Osteoblast (primary cell): ENCODE measurements at regions not wholly inside any gene's neighbourhood (a gene's known extent, or its start where the extent isn't known, plus 50 kb on each side); places are given as distances from the start of the nearest gene placed in this dataset.

Experiments
- DNase-seq: peaks from one replicate; pipeline ENCODE4 v3.0.0; 2011; ENCODE audit warnings: low spot score, mixed read lengths; ENCODE audit not compliant: insufficient read length; ENCODE audit errors: missing footprints
- H2AFZ ChIP-seq: 2 replicates; pipeline ENCODE4 v1.6.0; 2011; ENCODE audit warnings: mild to moderate bottlenecking, low read length
- H3K27ac ChIP-seq: 2 replicates; pipeline ENCODE4 v1.5.1; 2011; ENCODE audit warnings: mild to moderate bottlenecking, low read depth, low read length, moderate library complexity
- H3K27me3 ChIP-seq: 2 replicates; pipeline ENCODE4 v1.6.0; 2012; ENCODE audit warnings: mild to moderate bottlenecking, control low read depth, inconsistent platforms, low read length, moderate library complexity; ENCODE audit not compliant: insufficient read depth
- H3K36me3 ChIP-seq: 2 replicates; pipeline ENCODE4 v1.5.1; 2011; ENCODE audit warnings: mild to moderate bottlenecking, low read length, control low read depth, moderate library complexity; ENCODE audit not compliant: insufficient read depth
- H3K4me1 ChIP-seq: 2 replicates; pipeline ENCODE4 v1.5.1; 2011; ENCODE audit warnings: mild to moderate bottlenecking, low read length, control low read depth, moderate library complexity; ENCODE audit not compliant: insufficient read depth
- H3K4me2 ChIP-seq: 2 replicates; pipeline ENCODE4 v1.6.0; 2011; ENCODE audit warnings: mild to moderate bottlenecking, low read length; ENCODE audit not compliant: insufficient read depth
- H3K4me3 ChIP-seq: fragments of 200-600 bp; sonication (generic); 3 replicates; pipeline ENCODE4 v1.5.1; 2012; ENCODE audit warnings: mild to moderate bottlenecking, low read length, inconsistent platforms; ENCODE audit not compliant: insufficient read depth
- H3K79me2 ChIP-seq: 2 replicates; pipeline ENCODE4 v1.6.0; 2012; ENCODE audit warnings: mild to moderate bottlenecking, low read length, control low read depth, inconsistent platforms; ENCODE audit not compliant: insufficient read depth
- H3K9me3 ChIP-seq: 2 replicates; pipeline ENCODE4 v1.5.1; 2011; ENCODE audit warnings: low read depth, low read length, control low read depth
- H4K20me1 ChIP-seq: 2 replicates; pipeline ENCODE4 v1.6.0; 2012; ENCODE audit warnings: mild to moderate bottlenecking, low read length, control low read depth; ENCODE audit not compliant: insufficient read depth
- CTCF ChIP-seq: IDR thresholded peaks from 2 replicates; pipeline ENCODE4 v1.5.1; 2011; ENCODE audit warnings: mild to moderate bottlenecking, low read depth, low read length, moderate library complexity; ENCODE audit errors: extremely low read depth

- Histone ChIP-seq H3K4me1 (peaks cover 11% of the 10 kb centered on the region), H3K9me3 (no peaks in the 10 kb centered on the region), H3K79me2 (no peaks in the 10 kb centered on the region), H3K27me3 (no peaks in the 10 kb centered on the region), H3K4me3 (no peak overlapping the region), H2AFZ (peak overlapping the region; percentile 61), H3K36me3 (no peaks in the 10 kb centered on the region), H4K20me1 (no peaks in the 10 kb centered on the region), H3K4me2 (no peak overlapping the region), H3K27ac (no peak overlapping the region)
- peak; percentile 11 for DNase-seq
- TF ChIP-seq CTCF, result no peak
Measured at GRCh38 chr20:50431066-50431450, 79.1 kb upstream of the PTPN1 start.

- H3K9me3 ChIP-seq, result no peaks in the 10 kb centered on the region
- no peak overlapping the region for H3K4me2 ChIP-seq
- no peaks in the 10 kb centered on the region for H3K79me2 ChIP-seq
- no peak for DNase-seq
- no peaks in the 10 kb centered on the region for H3K27me3 ChIP-seq
- peaks cover 11% of the 10 kb centered on the region for H3K4me1 ChIP-seq
- no peak overlapping the region for H2AFZ ChIP-seq
- no peak overlapping the region for H3K4me3 ChIP-seq
- no peaks in the 10 kb centered on the region for H3K36me3 ChIP-seq
- no peak overlapping the region for H3K27ac ChIP-seq
- TF ChIP-seq CTCF, result no peak
- H4K20me1 ChIP-seq, result no peaks in the 10 kb centered on the region
Measured at GRCh38 chr20:50433001-50433761, 77.0 kb upstream of the PTPN1 start.

GRCh38 chr20:50434321-50434652 is 75.9 kb upstream of the PTPN1 start:
- Histone ChIP-seq H3K27ac (peak overlapping the region; percentile 34), H3K36me3 (no peaks in the 10 kb centered on the region), H2AFZ (no peak overlapping the region), H3K4me2 (no peak overlapping the region), H3K9me3 (no peaks in the 10 kb centered on the region), H4K20me1 (no peaks in the 10 kb centered on the region), H3K4me3 (no peak overlapping the region), H3K4me1 (peaks cover 17% of the 10 kb centered on the region), H3K79me2 (no peaks in the 10 kb centered on the region), H3K27me3 (no peaks in the 10 kb centered on the region)
- DNase-seq, result no peak
- no peak for TF ChIP-seq CTCF

- H3K4me3 ChIP-seq, result no peak overlapping the region
- peaks cover 20% of the 10 kb centered on the region for H3K4me1 ChIP-seq
- H3K27ac ChIP-seq, result peak overlapping the region; percentile 34
- H3K27me3 ChIP-seq, result no peaks in the 10 kb centered on the region
- H3K4me2 ChIP-seq, result no peak overlapping the region
- H3K9me3 ChIP-seq, result no peaks in the 10 kb centered on the region
- no peaks in the 10 kb centered on the region for H3K36me3 ChIP-seq
- H2AFZ ChIP-seq, result no peak overlapping the region
- H4K20me1 ChIP-seq, result no peaks in the 10 kb centered on the region
- no peak for DNase-seq
- TF ChIP-seq CTCF, result no peak
- H3K79me2 ChIP-seq, result no peaks in the 10 kb centered on the region
Measured at GRCh38 chr20:50434653-50435396, 75.4 kb upstream of the PTPN1 start.
